Cardiac muscle cell (in vitro differentiated cells and primary cell): ENCODE measurements at regions not wholly inside any gene's neighbourhood (a gene's known extent, or its start where the extent isn't known, plus 50 kb on each side); places are given as distances from the start of the nearest gene placed in this dataset.

Experiments used
- DNase-seq, 2 donors: peaks; one replicate each; pipeline versions ENCODE4 v3.0.0 to v3.0.0-alpha.2; 2010 to 2017; ENCODE audit warnings: low read depth in 1 of 2, low spot score in 1 of 2
- H3K27ac ChIP-seq: fragments of 200-600 bp; sonication (generic); 2 replicates; pipeline ENCODE4 v1.5.1; 2016
- H3K27me3 ChIP-seq: fragments of 200-600 bp; sonication (generic); 2 replicates; pipeline ENCODE4 v1.6.0; 2016; ENCODE audit warnings: control low read depth
- H3K36me3 ChIP-seq: fragments of 200-600 bp; sonication (generic); 2 replicates; pipeline ENCODE4 v1.5.1; 2016; ENCODE audit warnings: control low read depth
- H3K4me1 ChIP-seq: fragments of 200-600 bp; sonication (generic); 2 replicates; pipeline ENCODE4 v1.8.1; 2017; ENCODE audit warnings: low read depth, mild to moderate bottlenecking, mixed run types
- H3K4me3 ChIP-seq: fragments of 200-600 bp; sonication (generic); 2 replicates; pipeline ENCODE4 v1.5.1; 2016; ENCODE audit warnings: mild to moderate bottlenecking
- H3K9me3 ChIP-seq: fragments of 200-600 bp; sonication (generic); 2 replicates; pipeline ENCODE4 v1.5.1; 2017; ENCODE audit warnings: low read depth, mild to moderate bottlenecking, control low read depth
- TF ChIP-seq, protein P1 (sequence below): IDR thresholded peaks from 2 replicates; pipeline ENCODE4 v1.5.1; 2012; ENCODE audit warnings: low read depth, mild to moderate bottlenecking, low read length

DNA sequence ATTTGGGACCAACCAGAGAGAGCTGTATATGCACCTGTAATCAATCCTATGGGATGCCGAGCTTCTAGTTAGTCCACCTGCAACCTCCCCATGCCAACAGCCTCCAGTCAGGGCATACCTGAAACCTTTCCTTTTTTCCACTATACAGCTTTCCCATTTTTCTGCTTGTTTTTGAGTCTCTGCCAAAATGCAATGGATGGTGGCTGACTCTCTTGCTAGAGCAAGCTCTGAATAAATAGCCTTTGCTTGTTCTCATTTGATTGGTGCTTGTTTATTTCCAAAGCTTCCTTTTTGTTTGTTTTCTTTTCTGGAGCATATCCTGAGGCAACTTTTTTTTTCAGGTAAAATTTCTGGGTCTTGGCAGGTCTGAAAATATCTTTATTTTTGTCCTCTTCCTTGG, 58.0 kb upstream of the PLET1 start:
- no peak for DNase-seq
- no peaks in the 10 kb centered on the region for H3K4me1 ChIP-seq
- H3K27ac ChIP-seq: no peak overlapping the region
- no peaks in the 10 kb centered on the region for H3K27me3 ChIP-seq
- no peak overlapping the region for H3K4me3 ChIP-seq
- no peaks in the 10 kb centered on the region for H3K36me3 ChIP-seq
- TF ChIP-seq, protein P1, sequence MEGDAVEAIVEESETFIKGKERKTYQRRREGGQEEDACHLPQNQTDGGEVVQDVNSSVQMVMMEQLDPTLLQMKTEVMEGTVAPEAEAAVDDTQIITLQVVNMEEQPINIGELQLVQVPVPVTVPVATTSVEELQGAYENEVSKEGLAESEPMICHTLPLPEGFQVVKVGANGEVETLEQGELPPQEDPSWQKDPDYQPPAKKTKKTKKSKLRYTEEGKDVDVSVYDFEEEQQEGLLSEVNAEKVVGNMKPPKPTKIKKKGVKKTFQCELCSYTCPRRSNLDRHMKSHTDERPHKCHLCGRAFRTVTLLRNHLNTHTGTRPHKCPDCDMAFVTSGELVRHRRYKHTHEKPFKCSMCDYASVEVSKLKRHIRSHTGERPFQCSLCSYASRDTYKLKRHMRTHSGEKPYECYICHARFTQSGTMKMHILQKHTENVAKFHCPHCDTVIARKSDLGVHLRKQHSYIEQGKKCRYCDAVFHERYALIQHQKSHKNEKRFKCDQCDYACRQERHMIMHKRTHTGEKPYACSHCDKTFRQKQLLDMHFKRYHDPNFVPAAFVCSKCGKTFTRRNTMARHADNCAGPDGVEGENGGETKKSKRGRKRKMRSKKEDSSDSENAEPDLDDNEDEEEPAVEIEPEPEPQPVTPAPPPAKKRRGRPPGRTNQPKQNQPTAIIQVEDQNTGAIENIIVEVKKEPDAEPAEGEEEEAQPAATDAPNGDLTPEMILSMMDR: no peak
- H3K9me3 ChIP-seq: no peaks in the 10 kb centered on the region

DNA sequence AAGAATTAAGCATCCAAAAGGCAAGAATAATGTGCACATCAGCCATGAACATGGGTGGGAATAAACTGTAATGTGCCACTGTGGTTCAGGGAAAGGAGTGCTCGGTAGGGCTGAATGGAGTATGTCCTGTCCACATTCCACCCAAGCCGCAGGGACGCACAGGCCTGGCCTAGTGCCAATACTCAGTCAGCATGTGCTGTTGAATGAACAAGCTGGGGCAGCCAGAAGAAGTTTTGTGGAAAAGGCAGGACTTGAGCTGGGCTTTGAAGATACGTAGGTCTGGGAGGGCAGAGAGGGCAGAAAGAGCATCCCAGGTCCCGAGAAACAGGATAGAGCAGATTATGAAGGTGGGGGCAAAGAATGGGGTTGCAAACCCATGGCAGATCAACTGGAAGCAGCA, 60.0 kb upstream of the PLET1 start:
- DNase-seq: peak; percentile 50 to 95

DNA sequence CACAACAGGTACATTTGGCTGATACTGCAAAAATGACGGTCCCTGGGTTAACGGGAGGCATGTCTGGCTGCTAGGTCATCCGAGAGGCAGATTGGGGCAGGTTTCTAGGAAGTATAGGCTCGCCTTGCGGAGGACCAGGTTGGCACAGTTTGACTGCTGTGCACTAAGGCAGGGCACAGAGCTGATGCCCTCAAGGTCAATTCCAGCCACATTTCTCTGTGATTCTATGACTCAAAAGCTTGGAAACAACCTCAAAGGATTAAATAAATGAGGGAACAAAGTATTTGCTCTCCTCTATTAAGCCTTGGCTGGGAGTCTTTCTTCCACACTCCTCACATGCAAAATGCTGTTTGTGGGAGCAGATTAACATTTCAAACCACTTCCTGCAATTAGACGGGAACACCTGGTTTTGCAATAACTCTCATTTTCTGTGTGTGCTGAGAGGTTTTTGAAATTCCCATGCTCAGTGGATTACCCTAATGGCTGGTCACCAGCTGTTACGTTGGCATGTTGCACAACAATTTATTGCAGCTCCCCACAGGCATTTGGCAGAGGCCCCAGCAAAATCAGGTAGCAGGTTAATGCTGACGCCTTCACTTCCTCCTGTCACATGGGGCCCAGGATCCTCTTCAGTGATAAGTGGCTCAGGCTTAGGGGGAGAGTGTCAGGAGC, 61.0 kb upstream of the PLET1 start:
- H3K27ac ChIP-seq: no peak overlapping the region
- TF ChIP-seq, protein P1: no peak
- no peaks in the 10 kb centered on the region for H3K27me3 ChIP-seq
- H3K4me1 ChIP-seq: no peaks in the 10 kb centered on the region
- no peak overlapping the region for H3K4me3 ChIP-seq
- DNase-seq: peak in 1 of 2 donors; percentile 93
- H3K9me3 ChIP-seq: no peaks in the 10 kb centered on the region
- no peaks in the 10 kb centered on the region for H3K36me3 ChIP-seq

More for the DNA sequence above, 60.0 kb upstream of the PLET1 start:
- TF ChIP-seq, protein P1: no peak
- no peaks in the 10 kb centered on the region for H3K9me3 ChIP-seq
- H3K4me1 ChIP-seq: no peaks in the 10 kb centered on the region
- no peaks in the 10 kb centered on the region for H3K36me3 ChIP-seq
- no peak overlapping the region for H3K27ac ChIP-seq
- H3K27me3 ChIP-seq: no peaks in the 10 kb centered on the region
- H3K4me3 ChIP-seq: no peak overlapping the region

DNA sequence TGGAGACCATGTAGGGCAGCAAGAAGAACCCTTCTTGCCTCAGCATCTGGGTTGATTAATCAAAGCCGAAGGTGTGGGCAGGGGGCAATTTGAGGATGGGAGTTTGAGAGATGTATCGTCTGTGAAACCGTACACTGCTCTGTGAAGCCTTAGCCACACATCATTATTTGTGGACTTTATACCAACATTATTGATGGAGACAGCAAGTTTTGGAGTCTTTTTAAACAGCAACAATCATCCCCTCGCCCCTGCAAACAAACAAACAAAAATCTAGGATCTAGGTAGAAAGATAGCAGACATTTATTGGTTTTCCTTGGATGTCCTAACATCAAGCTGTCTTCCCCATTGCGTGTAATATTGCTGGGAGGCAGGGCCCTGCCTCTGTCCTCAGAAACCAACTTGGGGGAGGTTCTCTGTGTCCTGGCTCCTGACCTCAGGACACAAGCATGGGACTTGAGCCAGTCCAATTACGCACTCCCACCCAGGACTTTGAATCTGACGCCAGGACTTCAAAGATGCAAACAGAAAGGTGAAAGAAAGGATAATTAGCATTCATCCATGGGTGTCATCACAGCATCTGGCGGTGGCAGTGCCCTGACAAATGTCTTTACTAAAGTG, 61.6 kb upstream of the PLET1 start:
- TF ChIP-seq, protein P1: no peak
- no peaks in the 10 kb centered on the region for H3K36me3 ChIP-seq

DNA sequence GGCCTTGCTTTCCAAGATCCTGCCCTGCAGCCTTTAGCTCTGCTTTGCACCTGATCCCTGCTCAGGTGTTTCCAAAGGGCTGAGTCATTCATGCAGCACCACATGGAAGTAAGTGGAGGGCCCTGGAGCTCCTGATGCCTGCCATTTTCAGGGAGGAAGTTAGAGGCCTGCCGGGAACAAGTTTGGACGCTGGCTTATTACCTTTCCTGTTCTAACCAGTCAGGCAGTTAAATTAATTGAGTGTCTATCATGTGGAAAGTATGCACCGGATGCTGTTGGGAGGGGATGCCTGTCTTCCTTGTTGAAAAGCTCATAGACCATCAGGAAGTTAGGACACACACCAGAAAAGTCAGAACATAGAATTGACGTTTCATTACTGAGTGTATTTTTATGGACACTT, 73.7 kb upstream of the PLET1 start:
- no peaks in the 10 kb centered on the region for H3K36me3 ChIP-seq
- H3K27me3 ChIP-seq: no peaks in the 10 kb centered on the region
- no peaks in the 10 kb centered on the region for H3K4me1 ChIP-seq
- DNase-seq: no peak
- H3K9me3 ChIP-seq: no peaks in the 10 kb centered on the region
- TF ChIP-seq, protein P1: no peak
- no peak overlapping the region for H3K27ac ChIP-seq
- H3K4me3 ChIP-seq: no peak overlapping the region

More for the DNA sequence above, 61.6 kb upstream of the PLET1 start:
- Histone ChIP-seq H3K27ac (no peak overlapping the region), H3K4me3 (no peak overlapping the region), H3K4me1 (no peaks in the 10 kb centered on the region), H3K9me3 (no peaks in the 10 kb centered on the region), H3K27me3 (no peaks in the 10 kb centered on the region)
- DNase-seq: no peak
